GM10266 (cell line): ENCODE measurements at regions not wholly inside any gene's neighbourhood (a gene's known extent, or its start where the extent isn't known, plus 50 kb on each side); places are given as distances from the start of the nearest gene placed in this dataset.

Experiments used
- DNase-seq: peaks from one replicate; pipeline ENCODE4 v3.0.0; 2012; ENCODE audit errors: extremely low spot score
- CTCF ChIP-seq: IDR thresholded peaks from 2 replicates; pipeline ENCODE4 v1.5.1; 2012; ENCODE audit warnings: mild to moderate bottlenecking, low read depth; ENCODE audit not compliant: control insufficient read depth, insufficient read depth; ENCODE audit errors: missing control alignments

GRCh38 chr1:22309572-22309971, 142.1 kb upstream of the ZBTB40 start:
- no peak for DNase-seq
- no peak for TF ChIP-seq CTCF

- DNase-seq: no peak
- TF ChIP-seq CTCF: no peak
Measured at GRCh38 chr1:22311461-22311860, 140.2 kb upstream of the ZBTB40 start.

GRCh38 chr1:22313321-22313720, 138.3 kb upstream of the ZBTB40 start:
- no peak for TF ChIP-seq CTCF

GRCh38 chr1:22314706-22315105, 136.9 kb upstream of the ZBTB40 start:
- no peak for DNase-seq
- TF ChIP-seq CTCF: no peak

More at GRCh38 chr1:22313321-22313720, 138.3 kb upstream of the ZBTB40 start:
- DNase-seq: no peak

- no peak for DNase-seq
- TF ChIP-seq CTCF: no peak
Measured at GRCh38 chr1:22315315-22316078, 136.2 kb upstream of the ZBTB40 start.

GRCh38 chr1:22317231-22317919, 134.3 kb upstream of the ZBTB40 start:
- peak; percentile 42 for TF ChIP-seq CTCF
- peak; percentile 38 for DNase-seq

- no peak for TF ChIP-seq CTCF
- no peak for DNase-seq
Measured at GRCh38 chr1:22317920-22318243, 133.8 kb upstream of the ZBTB40 start.
